ENCODE measurements at regions not wholly inside any gene's neighbourhood (a gene's known extent, or its start where the extent isn't known, plus 50 kb on each side); places are given as distances from the start of the nearest gene placed in this dataset.

DNA sequence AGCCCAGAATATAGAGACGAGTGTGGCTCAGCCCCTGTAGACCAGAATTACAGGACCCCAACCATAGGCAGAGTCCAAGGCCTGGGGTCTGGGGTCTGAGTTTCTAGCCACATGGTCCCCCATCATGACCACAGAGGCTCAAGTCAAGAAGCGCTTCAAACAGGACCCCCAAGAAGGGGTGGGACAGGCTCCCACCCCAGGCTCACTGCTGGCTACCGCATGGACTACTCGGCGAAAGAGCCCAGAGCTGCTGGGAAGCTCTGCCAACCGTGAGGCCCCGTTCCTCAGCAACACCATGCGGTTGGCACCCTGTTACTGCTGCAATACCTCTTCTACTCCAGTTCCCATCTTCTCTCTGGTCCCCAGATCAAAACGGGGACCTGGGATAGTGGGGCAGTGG, 254.8 kb downstream of the TEX29 start:
- TF ChIP-seq, protein P1, sequence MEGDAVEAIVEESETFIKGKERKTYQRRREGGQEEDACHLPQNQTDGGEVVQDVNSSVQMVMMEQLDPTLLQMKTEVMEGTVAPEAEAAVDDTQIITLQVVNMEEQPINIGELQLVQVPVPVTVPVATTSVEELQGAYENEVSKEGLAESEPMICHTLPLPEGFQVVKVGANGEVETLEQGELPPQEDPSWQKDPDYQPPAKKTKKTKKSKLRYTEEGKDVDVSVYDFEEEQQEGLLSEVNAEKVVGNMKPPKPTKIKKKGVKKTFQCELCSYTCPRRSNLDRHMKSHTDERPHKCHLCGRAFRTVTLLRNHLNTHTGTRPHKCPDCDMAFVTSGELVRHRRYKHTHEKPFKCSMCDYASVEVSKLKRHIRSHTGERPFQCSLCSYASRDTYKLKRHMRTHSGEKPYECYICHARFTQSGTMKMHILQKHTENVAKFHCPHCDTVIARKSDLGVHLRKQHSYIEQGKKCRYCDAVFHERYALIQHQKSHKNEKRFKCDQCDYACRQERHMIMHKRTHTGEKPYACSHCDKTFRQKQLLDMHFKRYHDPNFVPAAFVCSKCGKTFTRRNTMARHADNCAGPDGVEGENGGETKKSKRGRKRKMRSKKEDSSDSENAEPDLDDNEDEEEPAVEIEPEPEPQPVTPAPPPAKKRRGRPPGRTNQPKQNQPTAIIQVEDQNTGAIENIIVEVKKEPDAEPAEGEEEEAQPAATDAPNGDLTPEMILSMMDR (IDR thresholded peaks at IDR 0.05), result no peak

DNA sequence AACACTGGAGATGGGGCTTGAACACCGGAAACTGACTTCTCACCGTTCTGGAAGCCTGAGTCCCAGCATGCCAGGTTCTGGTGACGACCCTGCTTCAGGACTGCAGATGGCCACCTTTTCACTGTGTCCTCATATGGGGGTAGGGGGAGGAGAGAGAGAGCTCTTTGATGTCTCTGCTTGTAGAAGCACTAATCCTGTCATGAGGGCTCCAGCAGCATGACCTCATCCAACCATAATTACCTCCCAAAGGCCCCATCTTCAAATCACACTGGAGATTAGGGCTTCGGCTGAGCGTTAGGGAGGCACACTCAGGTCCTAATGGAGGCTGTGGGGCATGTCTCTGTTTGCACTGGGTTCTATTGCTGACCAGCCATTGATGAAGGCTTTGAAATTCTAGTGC, 255.3 kb downstream of the TEX29 start:
- TF ChIP-seq, protein P1 (IDR thresholded peaks at IDR 0.05), result no peak

DNA sequence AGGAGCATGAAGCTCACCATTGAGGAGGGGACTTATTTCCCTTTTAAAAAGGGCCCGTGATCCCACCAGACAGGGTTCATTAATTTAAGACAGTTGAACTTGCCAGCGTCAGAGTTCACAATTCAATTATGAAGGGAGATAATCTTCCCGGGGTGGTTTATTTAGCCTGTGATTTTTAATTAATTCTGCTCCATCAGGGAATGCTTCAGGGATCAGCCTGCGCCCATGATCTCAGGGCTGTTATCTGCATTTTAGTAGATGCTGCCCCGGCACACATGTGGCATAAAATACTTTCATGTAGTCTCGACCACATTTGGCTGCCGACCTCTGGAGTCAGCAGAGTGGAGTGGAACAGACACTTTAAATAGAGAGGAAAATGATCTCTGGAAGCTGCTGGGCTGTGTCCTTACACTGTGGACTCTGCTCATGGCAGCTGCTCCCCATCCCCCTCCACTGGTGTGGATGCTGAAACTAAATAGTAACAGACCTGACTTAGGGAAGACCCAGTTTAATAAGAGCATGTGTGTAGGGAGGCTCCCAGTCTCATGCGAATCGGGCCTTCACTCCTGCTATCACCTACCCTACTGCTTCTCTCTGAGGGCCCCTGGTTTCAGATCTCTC, 256.9 kb downstream of the TEX29 start:
- TF ChIP-seq, protein P1 (IDR thresholded peaks at IDR 0.05), result no peak

DNA sequence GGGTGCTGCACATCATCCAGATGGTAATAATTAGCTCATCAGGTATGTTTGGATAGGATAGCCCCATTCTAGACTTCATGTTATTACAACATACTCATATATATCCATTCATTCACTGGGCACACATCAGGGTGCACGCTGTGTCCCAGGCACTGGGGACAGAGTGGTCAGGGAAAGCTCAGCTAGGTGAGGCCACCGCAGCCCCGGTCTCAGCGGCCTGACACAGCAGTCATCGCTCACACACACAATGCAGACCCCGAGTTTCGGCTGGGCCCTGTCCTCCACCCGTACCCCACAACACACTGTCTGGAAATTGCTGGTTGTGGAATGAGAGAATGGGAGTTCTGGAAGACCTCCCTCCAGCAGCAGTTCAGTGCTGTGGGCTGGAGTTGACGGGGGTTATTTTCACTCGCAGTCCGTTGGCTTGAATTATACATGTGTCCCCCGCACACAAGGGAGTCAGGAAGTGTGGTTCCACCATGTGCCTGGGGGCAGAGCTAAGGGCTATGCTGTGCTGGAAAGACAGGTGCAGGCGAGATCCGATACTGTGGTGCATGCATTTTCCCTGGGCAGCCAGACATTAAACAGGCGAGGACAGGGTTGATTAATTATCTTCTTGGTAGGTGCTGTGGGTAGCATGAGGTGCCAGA, 257.6 kb downstream of the TEX29 start:
- TF ChIP-seq, protein P1 (IDR thresholded peaks at IDR 0.05), result no peak

DNA sequence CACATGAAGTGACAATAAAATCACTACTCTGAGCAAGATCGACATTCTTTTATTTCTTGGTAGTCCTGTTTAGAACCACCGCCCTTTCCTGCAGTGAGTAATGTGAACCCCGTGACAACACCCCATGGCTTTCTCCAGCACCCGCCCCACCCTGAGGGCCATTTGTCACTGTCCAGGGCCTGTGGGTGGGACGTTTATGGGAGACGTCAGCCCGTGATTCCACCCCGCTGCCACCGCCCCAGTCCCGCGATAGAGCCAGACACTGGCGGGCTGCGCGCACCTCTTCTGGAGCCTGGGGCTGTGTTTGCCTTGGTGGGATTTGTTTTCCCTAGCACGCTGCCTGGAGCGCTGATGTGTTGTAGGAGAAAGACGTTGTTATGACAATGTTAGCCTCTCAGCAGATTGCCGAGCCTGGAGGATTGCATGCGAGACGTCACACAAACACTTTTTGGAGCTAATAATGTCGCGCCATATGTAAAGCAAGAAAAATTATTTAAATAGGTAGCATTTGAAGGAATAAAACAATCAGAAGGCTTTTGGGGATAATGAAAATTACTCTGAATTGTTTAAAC, 263.7 kb downstream of the TEX29 start:
- TF ChIP-seq, protein P1 (IDR thresholded peaks at IDR 0.05), result no peak

DNA sequence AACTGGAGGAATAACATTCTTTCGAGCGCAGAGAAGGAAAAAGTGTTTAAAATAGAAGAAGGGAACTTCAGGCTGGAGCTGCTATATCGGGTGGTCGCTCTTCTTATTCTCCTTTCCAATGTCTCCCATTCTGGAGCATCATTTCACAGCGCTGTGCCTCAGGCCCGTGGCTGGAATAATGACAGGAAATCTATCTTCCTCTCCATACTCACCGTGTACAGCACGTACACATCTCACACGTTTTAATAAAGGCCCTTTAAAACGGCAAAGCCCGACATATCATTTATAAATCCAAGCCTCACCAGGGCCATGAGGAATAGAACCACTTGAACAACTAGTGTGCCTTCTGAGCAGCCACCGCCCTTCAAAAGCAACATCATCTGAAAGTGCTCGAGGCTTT, 264.4 kb downstream of the TEX29 start:
- TF ChIP-seq, protein P1 (IDR thresholded peaks at IDR 0.05), result no peak

DNA sequence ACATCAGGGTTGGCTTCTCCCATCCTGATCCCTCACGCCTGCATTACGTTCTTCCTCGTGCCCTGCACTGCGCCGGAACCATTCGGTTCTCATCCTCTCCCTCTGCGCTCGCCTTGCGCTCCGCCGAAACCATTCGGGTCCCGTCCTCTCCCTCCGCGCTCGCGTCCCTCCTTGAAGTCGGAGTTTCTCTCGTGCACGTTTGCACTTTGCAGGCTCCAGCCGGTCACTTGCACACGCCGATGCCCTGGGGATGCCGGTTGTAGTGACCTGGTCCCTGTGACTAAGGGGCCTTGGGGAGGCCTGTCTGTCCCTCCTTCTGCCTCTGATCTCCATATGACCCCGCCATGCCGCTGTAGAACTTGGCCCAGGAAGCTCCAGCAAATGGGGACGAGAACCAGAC, 265.8 kb downstream of the TEX29 start:
- TF ChIP-seq, protein P1 (IDR thresholded peaks at IDR 0.05), result no peak
